ENCODE measurements at regions not wholly inside any gene's neighbourhood (a gene's known extent, or its start where the extent isn't known, plus 50 kb on each side); places are given as distances from the start of the nearest gene placed in this dataset.

- DNase-seq = peak; percentile 6
These were observed 279.1 kb upstream of the THRB start for GRCh38 chr3:24773798-24774197.

- DNase-seq = no peak
These were observed 286.3 kb upstream of the THRB start for GRCh38 chr3:24780991-24781390.

GRCh38 chr3:24781454-24781853, 286.8 kb upstream of the THRB start:
- no peak for DNase-seq

- no peak for DNase-seq
These were observed 299.2 kb upstream of the THRB start for GRCh38 chr3:24793896-24794295.

GRCh38 chr3:24802614-24803013, 308.0 kb upstream of the THRB start:
- DNase-seq = no peak

GRCh38 chr3:24804095-24804494, 309.4 kb upstream of the THRB start:
- DNase-seq = no peak

GRCh38 chr3:24810881-24811280, 316.2 kb upstream of the THRB start:
- no peak for DNase-seq

GRCh38 chr3:24812116-24812515, 317.5 kb upstream of the THRB start:
- DNase-seq = peak; percentile 9

GRCh38 chr3:24818055-24818454, 323.4 kb upstream of the THRB start:
- no peak for DNase-seq

GRCh38 chr3:24828011-24828410, 333.4 kb upstream of the THRB start:
- no peak for DNase-seq

- DNase-seq = peak; percentile 79
These were observed 333.9 kb upstream of the THRB start for GRCh38 chr3:24828551-24828950.

- peak; percentile 66 for DNase-seq
These were observed 334.4 kb upstream of the THRB start for GRCh38 chr3:24829011-24829581.

GRCh38 chr3:24829629-24830229, 335.1 kb upstream of the THRB start:
- no peak for DNase-seq

GRCh38 chr3:24830230-24831152, 335.8 kb upstream of the THRB start:
- peak; percentile 13 for DNase-seq

- no peak for DNase-seq
These were observed 336.6 kb upstream of the THRB start for GRCh38 chr3:24831221-24831620.

- no peak for DNase-seq
These were observed 338.2 kb upstream of the THRB start for GRCh38 chr3:24832891-24833290.

- no peak for DNase-seq
These were observed 339.8 kb upstream of the THRB start for GRCh38 chr3:24834442-24834841.

GRCh38 chr3:24835510-24835909, 340.9 kb upstream of the THRB start:
- no peak for DNase-seq

- no peak for DNase-seq
These were observed 343.0 kb upstream of the THRB start for GRCh38 chr3:24837601-24838000.

- DNase-seq = no peak
These were observed 343.9 kb upstream of the THRB start for GRCh38 chr3:24838533-24838932.

GRCh38 chr3:24843955-24844354, 349.3 kb upstream of the THRB start:
- DNase-seq = no peak

GRCh38 chr3:24845524-24846155, 351.0 kb upstream of the THRB start:
- no peak for DNase-seq

GRCh38 chr3:24846286-24846860, 351.7 kb upstream of the THRB start:
- no peak for DNase-seq
